ENCODE measurements at regions not wholly inside any gene's neighbourhood (a gene's known extent, or its start where the extent isn't known, plus 50 kb on each side); places are given as distances from the start of the nearest gene placed in this dataset.

GRCh38 chr3:1852950-1853349 lies 245.7 kb upstream of the CNTN4 start:
- TF ChIP-seq POLR2A (IDR thresholded peaks at IDR 0.05) (no peak), CTCF (IDR thresholded peaks at IDR 0.05) (no peak), POLR2AphosphoS5 (IDR thresholded peaks at IDR 0.05) (no peak)
